RWPE2 (cell line): ENCODE measurements at regions not wholly inside any gene's neighbourhood (a gene's known extent, or its start where the extent isn't known, plus 50 kb on each side); places are given as distances from the start of the nearest gene placed in this dataset.

Source experiments
- ATAC-seq: fragments of 200-7000 bp; cut with Tn5 transposase; 3 replicates; pipeline ENCODE4 v1.9.1; 2021; ENCODE audit warnings: low read depth
- DNase-seq: peaks from one replicate; pipeline ENCODE4 v3.0.0-alpha.2; 2020; ENCODE audit warnings: low spot score
- H3K27ac ChIP-seq: fragments of 450-650 bp; 2 replicates; pipeline ENCODE4 v1.5.1; 2017; ENCODE audit warnings: mild to moderate bottlenecking; ENCODE audit not compliant: poor library complexity, severe bottlenecking
- H3K27me3 ChIP-seq: fragments of 250-450 bp; sonication (Bioruptor Pico); 2 replicates; pipeline ENCODE4 v1.5.1; 2021; ENCODE audit warnings: mild to moderate bottlenecking, moderate library complexity; ENCODE audit not compliant: insufficient read depth, poor library complexity, severe bottlenecking
- H3K36me3 ChIP-seq: fragments of 250-450 bp; sonication (Bioruptor Pico); 2 replicates; pipeline ENCODE4 v1.5.1; 2020; ENCODE audit warnings: low read depth, mild to moderate bottlenecking, moderate library complexity
- H3K4me1 ChIP-seq: fragments of 250-450 bp; sonication (Bioruptor Pico); 2 replicates; pipeline ENCODE4 v1.5.1; 2021; ENCODE audit warnings: mild to moderate bottlenecking, moderate library complexity; ENCODE audit not compliant: insufficient read depth, poor library complexity, severe bottlenecking
- H3K4me3 ChIP-seq: fragments of 250-450 bp; sonication (Bioruptor Pico); 2 replicates; pipeline ENCODE4 v1.5.1; 2021; ENCODE audit warnings: mild to moderate bottlenecking, moderate library complexity; ENCODE audit not compliant: severe bottlenecking
- H3K9me3 ChIP-seq: fragments of 250-450 bp; sonication (Bioruptor Pico); 2 replicates; pipeline ENCODE4 v1.5.1; 2021; ENCODE audit warnings: mild to moderate bottlenecking, moderate library complexity; ENCODE audit not compliant: severe bottlenecking
- TF ChIP-seq, protein P1 (sequence below): fragments of 450-650 bp; IDR thresholded peaks from one replicate; pipeline ENCODE4 v1.5.1; 2017; ENCODE audit warnings: mild to moderate bottlenecking, moderate library complexity; ENCODE audit not compliant: poor library complexity, severe bottlenecking

DNA sequence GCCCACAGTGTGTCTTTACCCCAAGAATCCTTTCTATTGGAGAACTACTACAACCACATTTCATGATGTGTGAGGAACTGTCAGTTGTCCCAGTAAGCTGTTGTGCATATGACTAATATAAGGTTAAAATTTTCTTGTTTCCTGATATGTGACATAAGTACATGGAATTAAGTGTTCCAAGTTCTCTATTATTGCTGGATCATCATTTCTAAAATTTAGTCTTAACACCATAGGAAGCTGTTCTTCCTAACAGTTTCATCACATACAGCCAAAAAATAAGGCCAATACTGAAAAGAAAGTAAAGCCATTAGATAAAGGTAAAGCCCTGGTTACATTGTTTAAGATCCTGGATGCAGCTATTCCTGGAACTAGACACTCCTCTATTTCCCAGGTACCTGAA lies 620.9 kb upstream of the CDH8 start:
- no peak for DNase-seq
- H3K27me3 ChIP-seq: peaks cover 3% of the 10 kb centered on the region
- H3K4me3 ChIP-seq: no peak overlapping the region
- TF ChIP-seq, protein P1, sequence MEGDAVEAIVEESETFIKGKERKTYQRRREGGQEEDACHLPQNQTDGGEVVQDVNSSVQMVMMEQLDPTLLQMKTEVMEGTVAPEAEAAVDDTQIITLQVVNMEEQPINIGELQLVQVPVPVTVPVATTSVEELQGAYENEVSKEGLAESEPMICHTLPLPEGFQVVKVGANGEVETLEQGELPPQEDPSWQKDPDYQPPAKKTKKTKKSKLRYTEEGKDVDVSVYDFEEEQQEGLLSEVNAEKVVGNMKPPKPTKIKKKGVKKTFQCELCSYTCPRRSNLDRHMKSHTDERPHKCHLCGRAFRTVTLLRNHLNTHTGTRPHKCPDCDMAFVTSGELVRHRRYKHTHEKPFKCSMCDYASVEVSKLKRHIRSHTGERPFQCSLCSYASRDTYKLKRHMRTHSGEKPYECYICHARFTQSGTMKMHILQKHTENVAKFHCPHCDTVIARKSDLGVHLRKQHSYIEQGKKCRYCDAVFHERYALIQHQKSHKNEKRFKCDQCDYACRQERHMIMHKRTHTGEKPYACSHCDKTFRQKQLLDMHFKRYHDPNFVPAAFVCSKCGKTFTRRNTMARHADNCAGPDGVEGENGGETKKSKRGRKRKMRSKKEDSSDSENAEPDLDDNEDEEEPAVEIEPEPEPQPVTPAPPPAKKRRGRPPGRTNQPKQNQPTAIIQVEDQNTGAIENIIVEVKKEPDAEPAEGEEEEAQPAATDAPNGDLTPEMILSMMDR: no peak
- H3K36me3 ChIP-seq: no peaks in the 10 kb centered on the region
- no peaks in the 10 kb centered on the region for H3K4me1 ChIP-seq
- H3K27ac ChIP-seq: no peak overlapping the region
- ATAC-seq: no peak
- H3K9me3 ChIP-seq: no peaks in the 10 kb centered on the region

GRCh38 chr16:62652441-62653120 lies 616.3 kb upstream of the CDH8 start:
- Histone ChIP-seq H3K27ac (no peak overlapping the region), H3K36me3 (no peaks in the 10 kb centered on the region), H3K4me1 (no peaks in the 10 kb centered on the region), H3K27me3 (no peaks in the 10 kb centered on the region), H3K4me3 (no peak overlapping the region), H3K9me3 (no peaks in the 10 kb centered on the region)
- no peak for DNase-seq
- TF ChIP-seq, protein P1: no peak
- ATAC-seq: no peak

- H3K36me3 ChIP-seq: no peaks in the 10 kb centered on the region
- DNase-seq: no peak
- ATAC-seq: no peak
- no peak overlapping the region for H3K27ac ChIP-seq
- TF ChIP-seq, protein P1: no peak
- no peaks in the 10 kb centered on the region for H3K9me3 ChIP-seq
- H3K4me3 ChIP-seq: no peak overlapping the region
- H3K4me1 ChIP-seq: no peaks in the 10 kb centered on the region
- H3K27me3 ChIP-seq: no peaks in the 10 kb centered on the region
Observed at GRCh38 chr16:62648256-62648655, 612.0 kb upstream of the CDH8 start.

DNA sequence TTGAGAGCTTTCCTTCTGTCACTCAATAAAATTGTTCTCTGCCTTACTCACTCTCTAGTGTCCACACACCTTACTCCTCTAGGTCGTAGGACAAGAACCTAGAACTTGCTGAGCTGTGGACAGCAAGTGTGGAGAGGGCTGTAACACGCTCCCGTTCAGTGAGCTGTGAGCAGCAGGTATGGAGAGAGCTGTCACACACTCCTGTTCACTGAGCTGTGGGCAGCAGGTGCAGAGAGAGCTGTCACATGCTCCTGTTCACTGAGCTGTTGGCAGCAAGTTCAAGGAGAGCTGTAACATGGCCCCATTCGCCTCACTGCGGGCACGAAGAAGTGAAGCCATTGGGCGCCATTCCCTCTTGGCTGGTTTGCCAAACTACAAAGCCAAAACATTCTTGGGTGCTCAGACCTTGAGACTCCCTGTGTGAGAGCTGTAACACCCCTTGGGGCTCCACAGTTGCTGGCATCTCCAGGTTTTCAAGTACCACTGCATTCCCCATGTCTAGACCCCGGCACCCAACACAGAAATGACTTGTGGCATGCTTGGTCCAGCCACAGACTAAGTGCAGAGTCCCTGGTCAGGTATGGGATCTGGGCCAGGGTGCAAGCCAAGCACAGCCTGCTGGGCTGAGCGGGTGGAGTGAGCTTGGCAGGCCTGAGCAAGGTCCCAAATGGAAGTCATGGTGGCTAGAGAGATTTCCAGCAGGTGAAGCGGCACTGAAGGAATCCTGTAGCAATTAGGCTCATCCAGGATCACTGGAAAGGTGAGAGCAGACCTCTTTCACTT lies 608.0 kb upstream of the CDH8 start:
- ATAC-seq (no peak), DNase-seq (no peak)
- no peak overlapping the region for H3K4me3 ChIP-seq
- H3K27me3 ChIP-seq: no peaks in the 10 kb centered on the region
- H3K9me3 ChIP-seq: no peaks in the 10 kb centered on the region
- H3K4me1 ChIP-seq: no peaks in the 10 kb centered on the region
- no peaks in the 10 kb centered on the region for H3K36me3 ChIP-seq
- H3K27ac ChIP-seq: no peak overlapping the region
- TF ChIP-seq, protein P1: no peak

DNA sequence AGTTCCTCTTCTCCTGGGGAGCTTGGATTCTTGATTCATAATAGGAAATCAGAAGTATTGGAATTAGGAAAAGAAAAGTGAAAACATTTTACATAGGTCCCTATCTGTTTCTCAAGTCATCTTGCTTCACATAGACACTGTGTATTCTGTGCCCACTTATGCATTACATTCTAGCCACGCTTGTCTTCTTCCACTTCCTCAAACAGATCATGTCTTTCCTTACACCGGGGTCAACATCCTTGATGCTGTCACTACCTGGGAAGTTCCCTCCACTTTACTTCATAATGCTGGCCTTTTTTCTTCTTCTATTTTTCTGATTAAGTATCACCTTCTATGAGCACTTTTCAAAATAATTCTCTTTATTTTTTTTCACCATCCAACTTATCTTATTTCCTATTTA lies 606.4 kb upstream of the CDH8 start:
- no peak for DNase-seq
- no peak for ATAC-seq
- Histone ChIP-seq H3K4me1 (no peaks in the 10 kb centered on the region), H3K27ac (no peak overlapping the region), H3K27me3 (no peaks in the 10 kb centered on the region), H3K4me3 (no peak overlapping the region), H3K9me3 (no peaks in the 10 kb centered on the region), H3K36me3 (no peaks in the 10 kb centered on the region)
- TF ChIP-seq, protein P1: no peak
